Fibroblast of pulmonary artery (primary cell): ENCODE measurements at regions not wholly inside any gene's neighbourhood (a gene's known extent, or its start where the extent isn't known, plus 50 kb on each side); places are given as distances from the start of the nearest gene placed in this dataset.

ENCODE experiments used
- DNase-seq: peaks from one replicate; pipeline ENCODE4 v3.0.0-alpha.2; 2010; ENCODE audit warnings: low read depth
- H3K4me3 ChIP-seq: replicated peaks from 2 replicates; pipeline ENCODE4 v1.5.1; 2011; ENCODE audit warnings: low read depth, mild to moderate bottlenecking, control low read depth, low read length, moderate library complexity
- TF ChIP-seq, protein P1 (sequence below): IDR thresholded peaks from 2 replicates; pipeline ENCODE4 v1.5.1; 2011; ENCODE audit warnings: mild to moderate bottlenecking, control low read depth, low read length, inconsistent platforms; ENCODE audit errors: missing control alignments

DNA sequence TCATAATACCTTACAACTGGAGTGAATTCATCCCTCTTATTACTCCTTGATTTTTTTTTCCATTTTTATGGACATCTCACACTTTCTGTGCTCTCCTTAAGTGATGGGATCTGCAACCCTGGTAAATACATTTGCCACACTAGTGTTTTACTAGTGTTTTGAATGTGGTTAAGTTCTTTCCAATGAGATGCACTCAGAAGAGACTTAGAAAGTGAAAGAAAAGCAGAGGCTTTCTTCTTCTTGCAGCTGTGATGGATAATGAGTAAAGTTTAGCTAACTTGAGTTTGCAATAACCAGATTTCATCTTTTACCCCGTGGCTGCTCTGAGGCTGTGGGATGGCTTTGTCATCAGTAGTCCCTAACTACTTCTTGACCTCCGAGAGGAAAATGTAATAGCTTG lies 1248.4 kb downstream of the NSUN3 start:
- TF ChIP-seq, protein P1, sequence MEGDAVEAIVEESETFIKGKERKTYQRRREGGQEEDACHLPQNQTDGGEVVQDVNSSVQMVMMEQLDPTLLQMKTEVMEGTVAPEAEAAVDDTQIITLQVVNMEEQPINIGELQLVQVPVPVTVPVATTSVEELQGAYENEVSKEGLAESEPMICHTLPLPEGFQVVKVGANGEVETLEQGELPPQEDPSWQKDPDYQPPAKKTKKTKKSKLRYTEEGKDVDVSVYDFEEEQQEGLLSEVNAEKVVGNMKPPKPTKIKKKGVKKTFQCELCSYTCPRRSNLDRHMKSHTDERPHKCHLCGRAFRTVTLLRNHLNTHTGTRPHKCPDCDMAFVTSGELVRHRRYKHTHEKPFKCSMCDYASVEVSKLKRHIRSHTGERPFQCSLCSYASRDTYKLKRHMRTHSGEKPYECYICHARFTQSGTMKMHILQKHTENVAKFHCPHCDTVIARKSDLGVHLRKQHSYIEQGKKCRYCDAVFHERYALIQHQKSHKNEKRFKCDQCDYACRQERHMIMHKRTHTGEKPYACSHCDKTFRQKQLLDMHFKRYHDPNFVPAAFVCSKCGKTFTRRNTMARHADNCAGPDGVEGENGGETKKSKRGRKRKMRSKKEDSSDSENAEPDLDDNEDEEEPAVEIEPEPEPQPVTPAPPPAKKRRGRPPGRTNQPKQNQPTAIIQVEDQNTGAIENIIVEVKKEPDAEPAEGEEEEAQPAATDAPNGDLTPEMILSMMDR: no peak
- DNase-seq: no peak
- no peak overlapping the region for H3K4me3 ChIP-seq

DNA sequence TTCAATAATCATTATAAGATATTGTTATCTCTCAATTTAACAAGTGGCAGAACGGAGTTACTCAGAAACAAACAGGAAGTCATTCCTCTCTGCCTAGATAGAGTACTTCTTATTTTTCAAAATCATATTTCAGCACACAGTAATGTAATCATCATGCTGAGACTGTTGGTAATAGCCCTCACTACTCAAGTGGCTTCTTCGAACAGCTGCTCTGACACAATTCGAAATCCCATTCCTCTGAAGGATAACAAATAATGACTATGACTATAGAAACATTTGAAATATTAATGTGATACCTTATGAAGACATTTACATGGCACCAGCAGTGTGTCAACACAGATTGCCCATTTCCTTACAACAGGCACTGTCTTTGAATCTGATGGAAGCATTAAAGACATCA lies 1249.8 kb downstream of the NSUN3 start:
- no peak overlapping the region for H3K4me3 ChIP-seq
- no peak for DNase-seq
- TF ChIP-seq, protein P1: no peak

DNA sequence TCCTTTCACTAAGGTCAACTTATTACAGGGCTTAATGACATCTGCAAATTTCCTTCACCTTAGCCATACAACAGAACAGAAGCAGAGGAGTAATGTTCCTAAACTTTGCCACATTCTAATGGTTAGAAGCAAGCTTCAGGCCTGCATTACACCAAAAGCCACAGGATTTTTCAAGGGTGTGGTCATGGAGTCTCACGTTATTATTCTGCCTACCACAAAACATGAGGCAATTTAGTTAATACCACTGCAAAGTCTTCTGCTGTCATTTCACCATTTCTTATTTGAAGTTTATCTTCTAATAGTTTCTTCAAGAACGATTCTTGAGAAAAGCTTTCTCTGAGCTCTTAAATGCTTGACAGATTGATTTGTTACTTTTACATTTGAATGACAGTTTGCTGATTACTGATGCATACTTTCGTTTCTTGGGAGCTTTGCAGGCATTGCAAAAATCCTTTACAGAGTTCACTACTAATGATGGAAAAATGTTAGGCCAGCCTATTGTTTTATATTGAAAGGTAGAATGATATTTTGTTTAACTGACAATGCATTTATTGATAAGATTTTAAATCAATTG lies 1257.1 kb downstream of the NSUN3 start:
- H3K4me3 ChIP-seq: no peak overlapping the region
- peak; percentile 7 for DNase-seq
- TF ChIP-seq, protein P1: no peak

DNA sequence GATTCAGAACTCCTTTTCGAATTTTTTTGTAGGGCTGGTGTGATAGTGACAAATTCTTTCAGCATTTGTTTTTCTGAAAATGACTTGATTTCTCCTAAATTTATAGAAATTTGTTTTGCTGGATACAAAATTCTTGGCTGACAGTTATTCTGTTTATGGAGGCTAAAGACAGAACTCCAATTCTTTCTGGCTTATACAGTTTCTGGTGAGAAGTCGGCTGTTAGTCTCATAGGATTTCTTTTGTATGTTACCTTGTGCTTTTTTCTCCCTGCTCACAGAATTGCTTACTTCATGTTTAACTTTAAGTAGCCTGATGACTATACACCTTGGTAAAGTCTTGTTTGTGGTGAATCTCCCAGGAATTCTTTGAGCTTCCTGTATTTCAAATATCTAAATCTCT lies 1264.6 kb downstream of the NSUN3 start:
- TF ChIP-seq, protein P1: no peak
- no peak for DNase-seq
- H3K4me3 ChIP-seq: no peak overlapping the region

DNA sequence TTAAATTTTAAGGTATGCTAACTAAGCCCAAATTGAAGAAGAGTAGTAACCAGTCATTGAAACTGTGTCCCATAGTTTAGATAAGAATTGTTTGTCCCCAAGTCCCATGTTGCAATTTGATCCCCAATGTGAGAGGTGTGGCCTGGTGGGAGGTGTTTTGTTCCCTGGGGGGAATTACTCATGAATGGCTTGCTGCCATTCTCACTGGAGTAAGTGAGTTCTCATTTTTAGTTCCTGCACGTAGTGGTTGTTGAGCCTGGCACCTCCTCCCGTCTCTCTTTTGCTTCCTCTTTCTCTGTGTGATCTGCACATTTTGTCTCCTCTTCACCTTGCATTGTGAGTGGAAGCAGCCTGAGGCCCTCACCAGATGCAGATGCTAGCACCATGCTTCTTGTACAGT lies 1271.0 kb downstream of the NSUN3 start:
- TF ChIP-seq, protein P1: no peak
- peak; percentile 1 for DNase-seq
- no peak overlapping the region for H3K4me3 ChIP-seq

DNA sequence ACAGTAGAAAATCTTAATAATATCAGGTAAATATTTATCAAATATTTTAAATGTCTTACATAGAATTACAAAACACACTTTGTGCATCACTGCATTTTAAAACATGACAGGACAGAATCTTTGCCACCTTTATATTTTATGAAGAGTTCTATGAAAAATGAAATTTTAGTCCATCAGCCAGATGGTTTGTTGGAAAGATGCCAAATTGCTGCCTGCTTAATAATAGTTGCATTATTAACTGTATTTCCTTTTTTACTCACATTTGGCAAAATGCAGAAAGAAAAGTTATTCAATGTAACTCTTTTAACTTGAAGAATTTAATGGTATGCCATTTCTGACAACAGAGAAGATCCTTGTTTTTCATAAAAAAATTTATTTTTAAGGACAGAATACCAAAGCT lies 1271.6 kb downstream of the NSUN3 start:
- DNase-seq: no peak
- H3K4me3 ChIP-seq: no peak overlapping the region
- TF ChIP-seq, protein P1: no peak

DNA sequence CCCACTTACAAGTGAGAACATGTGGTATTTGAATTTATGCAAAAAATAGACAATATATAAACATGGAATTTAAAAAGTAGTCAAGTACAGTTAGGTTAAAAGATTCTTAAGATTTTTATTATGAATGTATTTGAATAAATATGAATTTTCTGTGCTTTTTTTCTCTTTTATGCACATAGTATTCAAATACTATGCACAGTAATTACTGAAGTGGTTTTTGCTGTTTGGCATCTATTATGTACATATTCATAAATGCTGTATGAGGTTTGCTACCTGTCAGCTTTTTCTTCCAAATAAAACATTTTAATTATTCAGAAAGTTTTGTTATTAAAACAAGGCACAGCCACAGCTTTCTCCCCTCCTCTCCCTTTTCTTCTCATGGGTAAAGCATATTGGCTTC lies 1272.7 kb downstream of the NSUN3 start:
- DNase-seq: no peak
- TF ChIP-seq, protein P1: no peak
- no peak overlapping the region for H3K4me3 ChIP-seq
